Fibroblast of skin of scalp (primary cell): ENCODE measurements at regions not wholly inside any gene's neighbourhood (a gene's known extent, or its start where the extent isn't known, plus 50 kb on each side); places are given as distances from the start of the nearest gene placed in this dataset.
"Not testable (repeated sequence)": the region's sequence is repeated elsewhere in the genome, so short reads cannot be mapped to it uniquely, and the experiment has no call there.

Experiments used
- DNase-seq: peaks from one replicate; pipeline ENCODE4 v3.0.0-alpha.2; 2013

DNA sequence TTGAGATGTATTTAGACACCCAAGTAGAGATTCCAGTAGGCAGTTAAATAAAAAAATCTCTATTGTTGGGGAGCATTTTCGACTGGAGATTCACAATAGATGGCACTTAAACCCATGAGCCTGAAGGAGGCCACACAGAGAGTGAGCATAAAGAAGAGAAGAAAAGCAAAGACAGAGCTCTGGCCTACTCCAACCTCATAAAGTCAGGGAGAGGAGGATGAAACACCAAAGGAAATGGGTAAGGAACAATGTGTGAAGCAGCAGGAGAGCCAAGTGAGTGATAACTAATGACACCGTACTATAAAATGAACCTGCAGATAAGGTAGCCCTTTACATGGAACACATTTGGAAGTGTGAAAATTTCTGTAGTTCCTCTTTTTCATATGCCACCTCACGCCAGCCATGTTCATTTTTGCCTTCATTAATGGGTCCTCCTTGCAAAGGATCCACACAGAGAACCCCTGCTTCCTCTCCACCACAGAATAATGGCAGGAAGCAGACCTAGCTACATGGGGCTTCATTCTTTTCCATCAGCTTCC is 150.0 kb upstream of the SYT10 start:
- no peak for DNase-seq

DNA sequence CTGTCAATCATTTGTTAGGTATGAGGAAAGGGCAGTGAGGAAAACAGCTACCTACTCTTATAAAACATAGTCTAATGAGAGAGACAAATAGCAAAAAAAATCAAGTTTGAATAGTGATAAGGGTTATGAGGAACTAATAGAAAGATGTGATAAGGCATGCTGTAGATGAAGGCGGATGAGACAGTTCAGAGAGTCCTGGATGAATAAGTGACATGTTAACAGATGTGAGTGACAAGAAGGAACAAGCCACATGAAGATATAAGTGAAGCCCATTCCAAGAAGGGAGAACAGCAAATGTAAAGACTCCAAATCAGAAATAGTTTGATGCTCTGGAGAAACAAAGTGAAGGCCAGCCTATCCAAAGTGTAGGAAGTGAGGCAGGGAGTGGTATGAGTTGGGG is 154.1 kb upstream of the SYT10 start:
- no peak for DNase-seq

DNA sequence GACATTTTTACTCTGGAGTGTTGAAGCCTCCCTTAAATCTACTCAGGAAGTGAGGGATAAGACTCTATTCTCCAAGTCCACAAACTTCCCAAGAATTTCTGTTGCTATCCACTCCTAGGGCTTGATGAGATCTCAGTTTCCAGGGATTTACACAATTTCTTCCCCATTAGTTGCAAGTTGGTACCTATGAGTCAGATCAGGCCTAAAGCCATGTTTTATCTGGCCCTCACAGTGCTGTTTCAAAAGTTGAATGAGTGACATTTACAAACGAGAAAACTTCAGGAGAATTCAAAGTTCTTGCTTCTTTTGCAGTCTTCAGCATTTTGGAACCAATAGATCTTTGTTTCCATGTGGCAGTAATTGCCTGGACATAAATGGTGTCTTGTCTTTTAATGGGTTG is 156.4 kb upstream of the SYT10 start:
- no peak for DNase-seq

DNA sequence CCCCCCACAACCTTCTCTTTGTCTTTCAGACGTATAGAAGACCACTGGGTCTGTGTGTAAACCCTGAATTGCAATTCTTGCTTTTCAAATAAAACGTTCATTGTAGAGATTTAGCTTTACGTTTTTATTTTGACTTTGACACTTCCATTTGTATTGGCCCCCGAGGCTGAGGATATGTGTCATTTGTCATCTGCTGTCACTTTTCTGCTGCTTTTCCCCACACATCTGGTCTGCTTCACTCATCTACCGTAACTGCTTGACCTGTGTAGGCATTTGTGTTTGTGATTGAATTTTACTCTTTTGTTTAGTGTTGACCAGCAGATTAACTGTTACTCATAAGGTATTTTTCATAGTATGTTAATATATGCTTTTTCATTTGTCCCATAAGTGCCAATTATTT is 157.2 kb upstream of the SYT10 start:
- no peak for DNase-seq

DNA sequence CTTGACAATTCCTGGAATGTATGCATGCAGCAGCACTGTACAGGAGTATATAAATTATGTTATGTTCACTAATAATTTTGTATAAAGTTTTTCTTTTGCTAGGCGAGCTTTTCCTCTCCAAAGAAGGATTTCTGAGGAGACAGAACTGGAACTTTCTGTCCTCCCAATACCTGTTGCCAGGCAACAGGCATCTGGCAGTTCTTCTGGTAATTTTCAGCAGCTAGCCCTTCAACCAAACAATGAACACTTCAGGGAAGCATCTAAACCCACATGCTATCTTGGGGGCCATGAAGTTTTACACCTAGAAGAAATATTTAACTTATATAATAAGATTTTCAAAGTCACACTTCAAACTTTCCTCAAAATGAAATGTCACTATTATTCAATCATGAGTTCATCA is 162.9 kb upstream of the SYT10 start:
- DNase-seq = no peak

DNA sequence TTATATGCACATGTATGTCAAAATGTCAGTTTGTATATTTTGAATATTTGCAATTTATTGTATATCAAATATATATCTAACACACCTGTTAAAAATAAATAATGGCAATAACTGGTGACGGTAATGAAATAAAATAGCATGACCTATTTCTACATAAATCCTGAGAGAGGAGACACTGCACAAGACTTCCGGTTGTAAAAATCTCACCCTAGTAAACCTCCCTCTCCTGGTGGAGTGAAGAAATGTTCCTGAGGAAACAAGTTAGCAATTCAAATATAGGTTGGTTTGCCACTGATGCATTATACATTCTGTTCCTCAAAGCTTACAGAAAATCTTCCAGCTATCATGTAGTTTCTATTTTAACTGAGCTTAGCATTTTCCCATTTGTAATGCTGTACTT is 166.1 kb upstream of the SYT10 start:
- DNase-seq = no peak

DNA sequence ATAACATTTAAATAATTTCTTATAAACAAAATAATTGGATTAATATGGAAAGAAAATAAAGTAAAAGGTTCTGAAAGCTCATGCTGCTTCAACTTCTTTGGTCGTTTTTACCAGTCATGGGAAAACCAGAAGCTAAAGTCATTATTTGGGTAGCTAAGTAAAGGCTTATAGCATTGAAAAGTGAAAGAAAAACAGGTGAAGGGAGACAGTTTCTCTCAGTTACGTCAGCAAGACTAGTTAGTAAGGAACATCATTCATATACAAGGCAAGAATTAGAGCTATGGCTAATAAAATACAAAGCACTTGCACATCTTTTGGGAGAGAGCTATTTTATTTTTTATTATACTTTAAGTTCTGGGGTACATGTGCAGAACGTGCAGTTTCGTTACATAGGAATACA is 170.3 kb upstream of the SYT10 start:
- DNase-seq = no peak

DNA sequence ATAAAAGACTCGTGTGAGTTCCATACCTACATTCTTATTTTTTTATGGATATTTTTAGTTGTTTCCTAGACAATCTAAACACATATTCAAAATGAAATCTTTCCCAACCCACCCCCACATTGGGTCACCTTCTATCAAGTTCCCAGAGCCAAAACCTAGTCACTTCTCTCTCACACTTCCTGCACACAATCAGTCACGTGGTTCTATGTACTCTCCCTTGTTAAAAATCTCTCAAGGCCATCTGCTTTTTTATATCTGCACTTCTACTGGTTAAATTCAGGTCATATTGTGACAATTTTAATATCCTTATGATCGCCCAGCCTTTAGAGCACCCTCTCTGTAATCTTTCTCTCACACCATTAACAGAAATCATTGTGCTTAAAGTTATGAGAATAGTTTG is 175.0 kb upstream of the SYT10 start:
- no peak for DNase-seq

DNA sequence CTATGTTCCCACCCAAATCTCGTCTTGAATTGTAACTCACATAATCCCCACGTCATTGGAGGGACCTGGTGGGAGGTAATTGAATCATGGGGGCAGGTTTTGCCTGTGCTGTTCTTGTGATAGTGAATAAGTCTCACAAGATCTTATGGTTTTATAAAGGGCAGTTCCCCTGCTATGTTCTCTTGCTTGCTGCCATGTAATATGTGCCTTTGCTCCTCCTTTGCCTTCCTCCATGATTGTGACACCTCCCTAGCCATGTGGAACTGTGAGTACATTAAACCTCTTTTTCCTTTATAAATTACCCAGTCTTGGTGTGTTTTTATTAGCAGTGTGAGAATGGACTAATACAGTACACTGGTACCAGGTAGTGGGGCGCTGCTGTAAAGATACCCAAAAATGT is 177.6 kb upstream of the SYT10 start:
- no peak for DNase-seq

DNA sequence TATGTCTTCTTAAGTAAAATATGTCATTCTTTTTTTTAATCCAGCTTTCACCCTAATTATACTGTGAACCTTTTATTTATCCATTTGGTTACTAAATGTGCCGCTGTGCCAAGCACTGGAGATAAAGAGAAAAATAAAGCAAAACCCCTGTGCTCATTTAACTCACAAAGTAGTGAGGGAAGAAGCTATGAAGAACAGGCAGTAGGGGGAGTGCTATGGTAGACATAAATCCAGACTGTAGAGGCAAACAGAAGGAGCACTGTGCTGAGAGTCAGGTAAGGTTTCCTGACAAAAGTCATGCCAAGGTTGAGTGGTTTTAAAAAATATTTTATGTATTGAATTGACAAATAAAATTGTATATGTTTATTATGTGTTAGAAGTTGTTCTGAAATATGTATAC is 188.5 kb upstream of the SYT10 start:
- no peak for DNase-seq

DNA sequence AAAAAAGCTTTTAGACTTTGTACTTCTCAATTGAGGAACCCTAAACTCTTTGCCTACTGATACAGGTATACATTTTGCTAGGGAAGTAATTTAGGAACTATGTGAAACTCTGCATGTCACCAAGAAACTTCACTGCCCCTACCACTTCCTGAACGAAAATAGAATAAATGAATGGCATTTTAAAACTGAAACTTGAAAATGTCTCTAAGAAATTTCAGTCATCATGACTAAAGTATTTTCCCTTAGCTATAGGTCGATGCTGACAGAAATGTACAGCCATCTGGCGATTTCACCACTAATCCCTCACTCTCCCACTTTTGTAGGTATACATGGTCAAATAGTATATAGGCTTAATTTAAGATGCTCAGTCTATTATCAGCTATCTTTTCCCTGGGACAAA is 194.9 kb upstream of the SYT10 start:
- DNase-seq = no peak

DNA sequence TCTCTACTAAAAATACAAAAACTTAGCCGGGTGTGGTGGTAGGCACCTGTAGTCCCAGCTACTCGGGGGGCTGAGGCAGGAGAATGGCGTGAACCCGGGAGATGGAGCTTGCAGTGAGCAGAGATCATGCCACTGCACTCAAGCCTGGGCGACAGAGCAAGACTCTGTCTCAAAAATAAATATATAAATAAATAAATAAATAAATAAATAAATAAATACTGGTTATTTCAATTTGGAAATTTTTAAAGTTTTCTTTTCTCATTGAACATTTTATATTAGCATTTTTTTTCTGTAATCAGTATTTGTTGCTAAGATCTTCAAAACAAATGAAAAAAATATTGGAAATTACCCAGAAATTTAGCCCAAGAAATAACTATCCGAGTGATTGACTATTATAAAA is 197.3 kb upstream of the SYT10 start:
- DNase-seq = not testable (repeated sequence)

DNA sequence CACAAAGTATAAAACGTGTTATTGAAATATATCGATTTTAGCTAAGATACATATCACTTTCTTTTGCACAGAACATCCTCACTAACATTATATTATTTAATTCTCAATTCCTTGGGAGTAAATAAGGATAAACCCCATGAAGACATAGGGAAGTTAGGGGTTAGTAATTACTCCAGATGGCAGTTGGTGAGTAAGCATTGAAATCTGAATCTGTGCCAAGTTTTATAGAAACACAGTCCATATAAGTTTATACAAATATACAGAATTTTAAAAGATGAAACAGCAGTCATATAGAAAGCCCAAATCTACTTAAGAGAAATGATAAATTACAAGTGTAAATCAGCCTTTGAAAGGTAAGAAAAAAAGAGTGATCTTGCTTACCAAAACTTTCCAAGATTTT is 200.4 kb upstream of the SYT10 start:
- no peak for DNase-seq

DNA sequence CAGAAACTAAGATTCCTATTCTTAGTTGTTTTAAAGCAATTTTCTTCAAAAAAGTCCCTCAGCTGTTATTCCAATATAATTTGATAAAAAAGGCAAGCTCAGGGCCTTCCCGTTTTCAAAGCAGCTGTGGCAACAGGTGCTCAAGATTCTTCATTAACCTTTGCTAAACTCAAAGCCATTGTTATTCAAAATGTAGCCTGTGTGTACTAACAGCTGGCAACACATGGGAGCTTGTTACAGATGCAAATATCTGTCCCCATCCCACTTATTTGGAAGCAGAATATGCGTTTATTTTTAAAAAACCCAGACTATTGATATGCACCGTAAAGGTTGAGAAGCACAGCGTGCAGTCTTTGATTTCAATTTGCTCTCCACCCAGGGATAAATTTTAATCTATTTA is 210.4 kb upstream of the SYT10 start:
- DNase-seq = no peak

DNA sequence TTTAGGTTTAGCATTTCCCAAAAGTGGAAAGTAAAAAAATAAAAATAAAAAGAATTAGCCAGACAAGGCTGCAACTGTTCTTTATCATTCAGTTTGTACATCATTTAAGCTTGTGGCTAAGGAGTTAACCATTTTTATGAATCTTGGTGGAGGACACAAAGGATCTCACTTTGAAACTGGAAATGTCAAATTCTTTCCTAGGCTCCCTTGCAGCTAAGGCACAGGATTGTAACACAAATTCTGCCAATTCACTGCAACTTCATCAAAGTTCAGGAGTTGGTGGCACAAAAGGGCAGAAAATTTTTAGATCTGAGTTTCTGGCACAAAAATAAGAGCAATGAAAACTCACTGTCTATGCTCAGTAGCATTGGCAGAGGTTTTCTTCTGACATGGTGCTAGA is 211.2 kb upstream of the SYT10 start:
- DNase-seq = no peak

DNA sequence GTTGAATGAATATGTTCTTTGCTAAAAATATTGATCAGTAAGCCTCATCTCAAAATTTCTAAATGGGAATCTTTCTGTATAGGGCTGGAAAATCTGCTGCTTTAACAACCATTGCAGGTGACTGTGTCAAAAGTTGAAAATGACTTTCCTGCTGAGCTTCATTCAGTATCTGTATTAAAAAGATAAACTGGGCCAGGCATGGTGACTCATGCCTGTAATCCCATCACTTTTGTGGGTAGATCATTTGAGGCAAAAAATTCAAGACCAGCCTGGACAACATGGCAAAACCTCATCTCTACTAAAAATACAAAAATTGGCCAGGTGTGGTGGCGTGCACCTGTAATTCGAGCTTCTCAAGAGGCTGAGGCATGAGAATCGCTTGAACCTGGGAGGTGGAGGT is 213.7 kb upstream of the SYT10 start:
- no peak for DNase-seq

DNA sequence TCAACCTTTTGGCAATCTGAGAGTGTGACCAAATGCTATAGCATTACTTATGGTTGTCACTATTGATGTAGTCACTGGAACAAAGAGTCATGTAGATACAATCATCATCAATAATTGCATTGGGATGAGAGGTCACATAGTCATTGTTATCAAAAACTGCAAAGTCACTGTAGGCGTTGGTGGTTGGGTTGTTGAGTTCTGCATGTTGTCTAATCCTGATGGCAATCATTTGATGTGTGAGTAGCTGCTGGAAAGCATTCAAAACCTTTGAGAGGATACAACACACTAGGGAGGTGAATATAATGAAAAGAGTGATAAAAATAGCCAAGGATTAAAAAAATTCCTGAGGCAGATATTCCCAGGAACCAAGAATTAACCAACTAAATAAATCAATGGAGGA is 214.7 kb upstream of the SYT10 start:
- no peak for DNase-seq

DNA sequence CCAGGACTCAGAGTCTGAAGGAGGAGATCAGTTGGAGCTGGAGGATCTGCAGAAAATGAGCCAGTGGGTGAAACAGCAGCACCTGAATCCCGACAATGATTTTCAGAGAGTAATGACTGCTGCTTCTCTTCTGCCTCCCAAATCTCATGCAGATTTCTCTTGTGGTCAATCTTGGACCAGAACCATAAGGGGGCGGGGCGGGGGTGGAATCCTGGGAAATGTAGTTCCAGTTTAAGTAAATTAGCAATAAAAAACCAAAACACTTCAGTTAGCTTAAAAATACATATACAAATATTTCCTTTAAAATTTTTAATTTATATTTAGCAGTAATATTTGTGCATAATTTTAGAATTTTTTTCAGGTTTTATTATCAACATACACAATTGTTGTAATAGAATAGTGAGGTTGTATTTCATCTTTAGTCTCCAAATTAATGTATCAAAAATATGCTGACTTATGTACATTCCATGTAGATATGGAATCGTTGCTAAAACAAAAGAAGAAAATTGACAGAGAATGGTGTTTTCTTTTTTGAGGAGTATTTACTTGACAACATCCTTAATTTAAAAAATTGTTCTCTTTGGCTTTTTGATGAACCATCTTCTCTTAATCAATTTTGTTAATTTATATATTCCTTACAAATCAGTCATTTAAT is 223.5 kb upstream of the SYT10 start:
- DNase-seq = no peak

DNA sequence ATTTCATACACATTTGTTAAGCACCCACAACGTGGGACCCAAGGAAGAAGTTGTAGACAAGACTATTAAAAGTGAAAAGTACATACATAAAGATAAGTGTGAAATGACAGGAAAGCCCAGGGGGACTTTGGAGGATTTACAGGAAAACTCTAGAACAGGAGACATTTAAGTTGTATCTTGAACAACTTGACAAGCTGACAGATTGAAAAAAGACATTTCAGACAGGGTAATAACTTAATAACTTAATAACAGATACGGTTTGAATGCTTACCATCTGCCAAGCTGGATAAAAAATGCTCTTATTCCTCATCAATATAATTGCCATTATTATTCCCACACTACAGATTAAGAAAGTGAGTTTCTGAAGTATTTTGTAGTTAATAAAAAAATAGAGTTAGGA is 229.7 kb upstream of the SYT10 start:
- no peak for DNase-seq

DNA sequence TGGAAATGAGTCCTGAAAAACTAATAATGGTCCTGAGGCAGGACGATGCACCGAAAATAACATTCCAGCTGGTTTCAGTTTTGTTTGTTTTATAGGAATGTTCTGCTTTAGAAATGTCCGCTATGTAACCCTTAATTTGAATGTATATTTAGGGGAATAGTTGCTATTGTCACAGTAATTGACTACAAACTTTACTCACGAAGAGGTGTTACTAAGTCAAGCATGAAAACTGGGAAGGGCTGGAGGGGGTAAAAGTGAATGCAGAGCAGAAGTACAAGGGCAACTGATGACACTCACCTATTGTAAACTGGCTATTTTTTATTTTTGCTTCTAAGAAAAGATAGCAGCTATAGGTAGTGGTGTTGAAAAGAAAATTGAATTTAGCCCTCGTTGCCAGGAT is 230.7 kb upstream of the SYT10 start:
- DNase-seq = no peak

DNA sequence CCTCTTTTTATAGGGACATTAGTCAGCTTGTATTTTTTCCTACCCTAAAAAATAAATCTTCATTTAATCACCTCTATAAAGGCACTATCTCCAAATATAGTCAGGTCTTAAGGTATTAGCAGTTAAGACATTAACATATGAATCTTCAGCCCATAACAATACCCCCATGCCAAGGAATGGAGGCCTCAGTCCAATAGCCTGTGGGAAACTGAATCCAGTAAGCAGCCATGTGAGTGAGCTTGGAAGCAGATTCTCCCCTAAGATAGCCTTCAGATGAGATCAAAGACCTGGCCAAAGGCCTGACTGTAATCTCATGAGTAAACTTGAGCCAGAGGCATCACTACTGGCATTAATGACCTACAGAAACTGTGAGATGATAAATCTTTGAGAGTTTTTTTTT is 232.1 kb upstream of the SYT10 start:
- no peak for DNase-seq

DNA sequence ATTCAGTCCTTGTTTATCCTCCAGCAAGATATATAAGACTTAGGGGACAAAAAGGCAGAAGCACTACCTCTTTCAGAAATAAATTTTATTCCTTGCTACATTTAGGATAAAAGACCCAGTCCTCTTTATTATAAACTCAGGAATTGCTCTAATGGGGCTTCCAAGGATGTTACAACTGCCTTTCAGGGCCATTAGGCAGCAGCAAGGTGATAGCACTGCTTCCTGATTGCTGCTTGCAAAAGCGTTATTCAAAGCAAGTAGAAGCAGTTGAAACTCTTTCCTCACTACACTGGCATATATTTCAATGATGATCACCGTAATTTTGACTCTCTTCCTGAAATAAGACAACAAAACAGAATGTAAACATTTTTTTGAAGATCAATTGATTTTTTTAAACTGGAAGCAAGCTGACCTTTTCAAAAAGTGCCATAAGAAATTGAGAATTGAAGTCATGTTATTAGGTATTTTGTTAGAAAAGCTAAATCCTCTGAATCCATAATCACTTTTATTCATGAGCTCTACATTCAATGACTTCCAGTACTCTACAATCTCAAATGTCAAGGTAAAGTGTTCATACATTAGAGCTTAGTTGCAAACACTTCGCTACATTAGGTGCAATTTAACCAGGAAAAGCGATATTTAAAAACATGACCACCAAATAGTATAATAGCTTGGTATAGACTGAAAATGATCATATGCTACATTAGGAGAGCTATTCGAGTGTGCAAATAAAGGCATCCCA is 233.4 kb upstream of the SYT10 start:
- no peak for DNase-seq

DNA sequence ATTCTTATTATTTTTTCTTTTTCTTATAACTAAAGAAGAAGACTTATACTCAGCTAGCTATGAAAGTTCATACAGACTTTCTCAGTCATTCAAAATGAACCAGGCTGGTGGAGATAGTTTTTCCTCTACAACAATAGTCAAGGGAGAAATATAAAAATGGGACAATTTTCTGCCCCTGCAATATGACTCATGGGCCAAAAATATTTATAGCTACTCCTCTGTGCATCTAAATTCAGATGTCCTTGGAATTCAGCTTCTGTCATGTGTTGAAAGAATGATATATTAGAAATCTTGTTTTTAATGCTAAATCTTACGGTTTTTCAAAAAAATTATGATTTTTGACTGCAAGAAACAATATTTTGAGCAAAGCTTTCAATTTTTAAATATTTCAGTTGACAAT is 237.2 kb upstream of the SYT10 start:
- no peak for DNase-seq

DNA sequence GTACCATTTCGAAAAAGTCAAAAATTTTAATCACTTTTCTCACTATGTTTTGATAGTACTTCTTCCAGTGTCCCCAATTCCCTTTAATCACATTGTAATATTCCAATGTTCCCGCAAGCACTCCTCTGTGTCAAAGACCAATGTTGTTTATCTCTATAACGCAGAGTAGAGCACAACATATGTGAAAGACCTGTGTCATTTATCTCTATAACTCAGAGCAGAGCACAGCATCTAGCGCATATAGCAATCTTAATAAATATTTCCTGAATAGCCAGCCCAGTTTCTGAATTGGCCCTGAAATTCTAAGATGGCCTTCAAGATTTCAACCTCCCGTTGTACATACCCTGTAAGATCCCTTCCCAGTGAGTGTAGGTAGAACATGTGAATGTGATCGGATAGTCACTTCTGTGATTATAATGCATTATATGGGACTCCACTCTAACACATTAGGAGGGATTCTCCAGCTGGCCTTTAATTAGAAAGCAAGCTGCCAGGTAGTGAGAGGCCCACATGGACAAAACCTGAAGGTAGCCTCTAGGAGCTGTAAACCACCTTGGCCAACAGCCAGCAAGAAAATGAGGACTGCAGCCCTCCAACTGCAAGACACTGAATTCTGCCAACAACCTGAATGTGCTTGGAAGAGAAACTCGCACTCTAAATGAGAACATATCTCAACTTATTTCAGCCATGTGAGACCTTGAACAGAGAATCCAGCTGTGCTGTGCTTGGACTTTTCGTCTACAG is 238.8 kb upstream of the SYT10 start:
- DNase-seq = no peak
